Transverse colon (tissue), 4 donors: ENCODE measurements at regions not wholly inside any gene's neighbourhood (a gene's known extent, or its start where the extent isn't known, plus 50 kb on each side); places are given as distances from the start of the nearest gene placed in this dataset.

Experiments
- DNase-seq: peaks from one replicate; pipeline ENCODE4 v3.0.0-alpha.2; 2019
- H3K27ac ChIP-seq, 4 donors: fragments of 200-600 bp; sonication (generic); 2 replicates each; pipeline ENCODE4 v1.5.1; 2016 to 2018; ENCODE audit warnings: inconsistent platforms in 4 of 4
- H3K27me3 ChIP-seq: fragments of 200-600 bp; sonication (generic); 2 replicates; pipeline ENCODE4 v1.5.1; 2017; ENCODE audit warnings: inconsistent platforms
- H3K36me3 ChIP-seq, 4 donors: fragments of 200-600 bp; sonication (generic); 2 replicates each; pipeline ENCODE4 v1.5.1; 2017 to 2019; ENCODE audit warnings: inconsistent platforms in 4 of 4
- H3K4me1 ChIP-seq, 4 donors: fragments of 200-600 bp; sonication (generic); 2 replicates each; pipeline ENCODE4 v1.5.1; 2017 to 2020; ENCODE audit warnings: inconsistent platforms in 4 of 4
- H3K4me3 ChIP-seq, 4 donors: fragments of 200-600 bp; sonication (generic); 1 replicate in 1 of 4; 2 replicates in 3 of 4; pipeline versions ENCODE4 v1.5.1 to v1.6.1; 2017 to 2019; ENCODE audit warnings: inconsistent platforms in 4 of 4
- H3K9me3 ChIP-seq, 2 donors: fragments of 200-600 bp; sonication (generic); 2 replicates each; pipeline ENCODE4 v1.5.1; 2017 to 2019; ENCODE audit warnings: inconsistent platforms in 2 of 2
- CTCF ChIP-seq, 5 experiments: fragments of 200-600 bp in 3 of 5; fragments of 450-650 bp in 2 of 5; sonication (generic) in 3 of 5; IDR thresholded peaks; 1 replicate in 2 of 5; 2 replicates in 3 of 5; pipeline ENCODE4 v1.5.1; 2016 to 2017; ENCODE audit warnings: antibody characterized with exemption in 5 of 5, inconsistent platforms in 3 of 5, mild to moderate bottlenecking in 2 of 5, moderate library complexity in 1 of 5
- EP300 ChIP-seq: sonication (generic); formaldehyde crosslinking; IDR thresholded peaks from one replicate; pipeline ENCODE4 v1.6.1; 2017; ENCODE audit warnings: antibody characterized with exemption, low read depth
- POLR2A ChIP-seq: fragments of 450-650 bp; IDR thresholded peaks from one replicate; pipeline ENCODE4 v1.6.1; 2016; ENCODE audit warnings: antibody characterized with exemption, mild to moderate bottlenecking, moderate library complexity
- POLR2AphosphoS5 ChIP-seq, 3 donors: sonication (generic); formaldehyde crosslinking; IDR thresholded peaks; one replicate each; pipeline ENCODE4 v1.6.1; 2016; ENCODE audit warnings: antibody characterized with exemption in 3 of 3
- WGBS, 2 donors: methylation state at CpG; one replicate each; pipeline ENCODE4 v1.1.5; 2018; ENCODE audit warnings: low coverage in 1 of 2; 5-methylcytosine and 5-hydroxymethylcytosine counted together
- in situ Hi-C, 4 donors: fragments of 200-750 bp; cut with MboI; loops; one replicate each; pipeline versions ENCODE4 v1.15.0 to v1.15.1; 2017; ENCODE audit warnings: low sequenced_read_pairs in 3 of 4, low pct_ligation_motif_present in 1 of 4, low pct_unique_long_range_greater_than_20kb in 1 of 4
- intact Hi-C: fragments of 100-400 bp; cut with DNase I; formaldehyde crosslinking; loops from one replicate; pipeline ENCODE4 v1.15.1; 2023; ENCODE audit warnings: low total_unique reads

GRCh38 chr1:239909898-239910297 is 181.8 kb upstream of the FMN2 start:
- H3K9me3 ChIP-seq, result no peaks in the 10 kb centered on the region
- TF ChIP-seq EP300, result no peak
- no peak for TF ChIP-seq POLR2AphosphoS5 (IDR thresholded peaks at IDR 0.05)
- no peak for TF ChIP-seq POLR2A
- TF ChIP-seq CTCF (IDR thresholded peaks at IDR 0.05), result no peak
- H3K36me3 ChIP-seq, result no peaks in the 10 kb centered on the region
- in situ Hi-C loops (loop anchor here in 2 of 4 donors (10.0 to 25.0 kb wide), 2 partner anchors 505 to 523 kb away; partner anchors contain the start of gene CHRM3 (in 1 of the 2)), intact Hi-C loops (no loop called here)
- no peaks in the 10 kb centered on the region for H3K27me3 ChIP-seq
- peak; percentile 23 for DNase-seq
- peaks cover 0 to 3% (median 0%) of the 10 kb centered on the region in 4 donors for H3K4me1 ChIP-seq
- 71 to 84% methylated on average over 10 of the region's 10 CpGs for WGBS, 2 donors
- H3K4me3 ChIP-seq, result no peak overlapping the region
- H3K27ac ChIP-seq, result peak overlapping the region in 2 of 4 donors; percentile 20 to 36

- Histone ChIP-seq H3K27ac (peak overlapping the region in 2 of 4 donors; percentile 0 to 43), H3K9me3 (no peaks in the 10 kb centered on the region), H3K4me3 (no peak overlapping the region), H3K36me3 (no peaks in the 10 kb centered on the region), H3K27me3 (no peaks in the 10 kb centered on the region), H3K4me1 (peaks cover 0 to 3% (median 0%) of the 10 kb centered on the region in 4 donors)
- intact Hi-C loops, result no loop called here
- WGBS, 2 donors, result 57 to 70% methylated on average over 5 to 6 of the region's 6 CpGs
- DNase-seq, result no peak
- TF ChIP-seq POLR2AphosphoS5 (IDR thresholded peaks at IDR 0.05), result peak in 1 of 3 donors; percentile 43
- no peak for TF ChIP-seq CTCF (IDR thresholded peaks at IDR 0.05)
- in situ Hi-C loops, result loop anchor here in 1 of 4 donors (25.0 kb wide), 1 partner anchor 525 kb away; the partner anchor contains the start of gene CHRM3
Observed at GRCh38 chr1:239912471-239912870, 179.2 kb upstream of the FMN2 start.

GRCh38 chr1:239913141-239913585 is 178.5 kb upstream of the FMN2 start:
- no peaks in the 10 kb centered on the region for H3K9me3 ChIP-seq
- no peaks in the 10 kb centered on the region for H3K36me3 ChIP-seq
- in situ Hi-C loops (loop anchor here in 1 of 4 donors (25.0 kb wide), 1 partner anchor 526 kb away; the partner anchor contains the start of gene CHRM3), intact Hi-C loops (no loop called here)
- peak overlapping the region in 2 of 4 donors; percentile 0 to 43 for H3K27ac ChIP-seq
- no peak for DNase-seq
- peaks cover 0 to 3% (median 0%) of the 10 kb centered on the region in 4 donors for H3K4me1 ChIP-seq
- H3K4me3 ChIP-seq, result no peak overlapping the region
- H3K27me3 ChIP-seq, result no peaks in the 10 kb centered on the region
- WGBS, 2 donors, result 63 to 68% methylated on average over 4 of the region's 4 CpGs
- TF ChIP-seq POLR2AphosphoS5 (IDR thresholded peaks at IDR 0.05) (no peak), POLR2A (no peak), CTCF (IDR thresholded peaks at IDR 0.05) (no peak), EP300 (no peak)

GRCh38 chr1:239914751-239915231 is 176.9 kb upstream of the FMN2 start:
- in situ Hi-C loops, result loop anchor here in 1 of 4 donors (25.0 kb wide), 1 partner anchor 527 kb away; the partner anchor contains the start of gene CHRM3
- DNase-seq, result no peak
- H3K36me3 ChIP-seq, result no peaks in the 10 kb centered on the region
- H3K9me3 ChIP-seq, result no peaks in the 10 kb centered on the region
- peak overlapping the region in 2 of 4 donors; percentile 20 to 29 for H3K27ac ChIP-seq
- WGBS, 2 donors, result 30 to 36% methylated on average over 2 to 5 of the region's 5 CpGs
- no peak for TF ChIP-seq CTCF (IDR thresholded peaks at IDR 0.05)
- TF ChIP-seq EP300, result no peak
- no peak for TF ChIP-seq POLR2AphosphoS5 (IDR thresholded peaks at IDR 0.05)
- no peak for TF ChIP-seq POLR2A
- H3K4me1 ChIP-seq, result peaks cover 0 to 3% (median 0%) of the 10 kb centered on the region in 4 donors
- intact Hi-C loops, result no loop called here
- no peaks in the 10 kb centered on the region for H3K27me3 ChIP-seq
- H3K4me3 ChIP-seq, result no peak overlapping the region
